ENCODE measurements at regions not wholly inside any gene's neighbourhood (a gene's known extent, or its start where the extent isn't known, plus 50 kb on each side); places are given as distances from the start of the nearest gene placed in this dataset.

- TF ChIP-seq SPI1 (IDR thresholded peaks at IDR 0.05; ENCODE audit: borderline replicate concordance, low read depth) = peak; percentile 35; the same call in 1 of the 2 replicates
- TF ChIP-seq, protein P1, sequence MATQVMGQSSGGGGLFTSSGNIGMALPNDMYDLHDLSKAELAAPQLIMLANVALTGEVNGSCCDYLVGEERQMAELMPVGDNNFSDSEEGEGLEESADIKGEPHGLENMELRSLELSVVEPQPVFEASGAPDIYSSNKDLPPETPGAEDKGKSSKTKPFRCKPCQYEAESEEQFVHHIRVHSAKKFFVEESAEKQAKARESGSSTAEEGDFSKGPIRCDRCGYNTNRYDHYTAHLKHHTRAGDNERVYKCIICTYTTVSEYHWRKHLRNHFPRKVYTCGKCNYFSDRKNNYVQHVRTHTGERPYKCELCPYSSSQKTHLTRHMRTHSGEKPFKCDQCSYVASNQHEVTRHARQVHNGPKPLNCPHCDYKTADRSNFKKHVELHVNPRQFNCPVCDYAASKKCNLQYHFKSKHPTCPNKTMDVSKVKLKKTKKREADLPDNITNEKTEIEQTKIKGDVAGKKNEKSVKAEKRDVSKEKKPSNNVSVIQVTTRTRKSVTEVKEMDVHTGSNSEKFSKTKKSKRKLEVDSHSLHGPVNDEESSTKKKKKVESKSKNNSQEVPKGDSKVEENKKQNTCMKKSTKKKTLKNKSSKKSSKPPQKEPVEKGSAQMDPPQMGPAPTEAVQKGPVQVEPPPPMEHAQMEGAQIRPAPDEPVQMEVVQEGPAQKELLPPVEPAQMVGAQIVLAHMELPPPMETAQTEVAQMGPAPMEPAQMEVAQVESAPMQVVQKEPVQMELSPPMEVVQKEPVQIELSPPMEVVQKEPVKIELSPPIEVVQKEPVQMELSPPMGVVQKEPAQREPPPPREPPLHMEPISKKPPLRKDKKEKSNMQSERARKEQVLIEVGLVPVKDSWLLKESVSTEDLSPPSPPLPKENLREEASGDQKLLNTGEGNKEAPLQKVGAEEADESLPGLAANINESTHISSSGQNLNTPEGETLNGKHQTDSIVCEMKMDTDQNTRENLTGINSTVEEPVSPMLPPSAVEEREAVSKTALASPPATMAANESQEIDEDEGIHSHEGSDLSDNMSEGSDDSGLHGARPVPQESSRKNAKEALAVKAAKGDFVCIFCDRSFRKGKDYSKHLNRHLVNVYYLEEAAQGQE (IDR thresholded peaks at IDR 0.05; ENCODE audit: insufficient replicate concordance, low read depth) = no peak
- H3K27me3 ChIP-seq (ENCODE audit: insufficient read depth, poor library complexity, severe bottlenecking) = no peaks in the 10 kb centered on the region
- H3K4me3 ChIP-seq (replicated peaks; ENCODE audit: insufficient read depth, low read length) = no peak overlapping the region
- DNase-seq (ENCODE audit: low read depth in 1 of 2, low spot score in 1 of 2) = peak in 1 of 2 experiments; percentile 9
- H3K27ac ChIP-seq (replicated peaks) = no peak overlapping the region
Measured at GRCh38 chr2:41510108-41510507, 537.7 kb upstream of the PKDCC start.

GRCh38 chr2:41521211-41521610 is 526.6 kb upstream of the PKDCC start:
- Histone ChIP-seq H3K4me3 (replicated peaks; ENCODE audit: insufficient read depth, low read length) (no peak overlapping the region), H3K27ac (replicated peaks) (no peak overlapping the region), H3K27me3 (ENCODE audit: insufficient read depth, poor library complexity, severe bottlenecking) (no peaks in the 10 kb centered on the region)
- DNase-seq (ENCODE audit: low read depth in 1 of 2, low spot score in 1 of 2) = no peak
- no peak for TF ChIP-seq CTCF (IDR thresholded peaks at IDR 0.05; ENCODE audit: insufficient read depth, low read length)
- TF ChIP-seq, protein P1 (IDR thresholded peaks at IDR 0.05; ENCODE audit: insufficient replicate concordance, low read depth) = no peak
- no peak for TF ChIP-seq GABPA (IDR thresholded peaks at IDR 0.05; ENCODE audit: low read depth)
- TF ChIP-seq POLR2AphosphoS5 (IDR thresholded peaks at IDR 0.05; ENCODE audit: low read depth) = no peak
- no peak for TF ChIP-seq SPI1 (IDR thresholded peaks at IDR 0.05; ENCODE audit: borderline replicate concordance, low read depth)

DNA sequence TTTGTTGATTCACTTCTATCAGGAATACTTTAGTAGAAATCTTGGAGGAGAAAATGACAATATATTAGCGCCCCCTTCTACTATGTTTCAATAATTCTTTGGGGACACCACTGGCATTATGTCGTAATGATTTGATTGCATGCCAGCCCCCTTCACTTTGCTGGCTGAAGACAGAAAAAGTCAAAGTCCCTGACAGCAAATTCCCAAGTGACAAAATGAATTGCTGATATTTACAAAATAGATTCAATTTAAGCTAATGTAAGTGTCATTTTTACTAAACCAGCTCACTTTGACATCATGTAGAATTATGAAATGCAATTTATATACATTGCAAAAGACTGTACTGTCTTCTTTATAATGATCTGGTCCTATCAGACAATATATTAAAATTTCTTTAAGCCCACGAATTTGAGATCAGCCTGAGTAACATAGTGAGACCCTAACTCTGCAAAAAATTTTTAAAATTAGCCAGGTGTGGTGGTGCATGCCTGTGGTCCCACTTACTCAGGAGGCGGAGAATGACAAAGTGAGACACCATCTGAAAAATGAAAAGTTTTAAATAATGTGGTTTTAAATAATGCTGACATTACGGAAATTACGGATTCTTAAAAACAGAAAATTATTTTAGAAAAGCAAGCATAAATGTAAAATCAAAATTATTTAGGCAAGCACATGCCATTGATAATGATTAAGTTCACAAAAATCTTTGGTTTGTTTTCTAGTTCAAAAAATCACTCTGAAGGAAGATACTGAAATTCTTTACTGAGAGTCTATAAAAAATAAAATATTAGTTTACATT is 520.1 kb upstream of the PKDCC start:
- TF ChIP-seq, protein P1 (IDR thresholded peaks at IDR 0.05; ENCODE audit: insufficient replicate concordance, low read depth) = no peak
- no peak for TF ChIP-seq SPI1 (IDR thresholded peaks at IDR 0.05; ENCODE audit: borderline replicate concordance, low read depth)
- no peak for TF ChIP-seq GABPA (IDR thresholded peaks at IDR 0.05; ENCODE audit: low read depth)
- TF ChIP-seq CTCF (IDR thresholded peaks at IDR 0.05; ENCODE audit: insufficient read depth, low read length) = no peak
- TF ChIP-seq POLR2AphosphoS5 (IDR thresholded peaks at IDR 0.05; ENCODE audit: low read depth) = no peak
- no peak for DNase-seq (ENCODE audit: low read depth in 1 of 2, low spot score in 1 of 2)
- H3K4me3 ChIP-seq (replicated peaks; ENCODE audit: insufficient read depth, low read length) = no peak overlapping the region
- no peak overlapping the region for H3K27ac ChIP-seq (replicated peaks)
- H3K27me3 ChIP-seq (ENCODE audit: insufficient read depth, poor library complexity, severe bottlenecking) = no peaks in the 10 kb centered on the region

All from HL-60 (cell line).